Naive B cell (primary cell): ENCODE measurements at regions not wholly inside any gene's neighbourhood (a gene's known extent, or its start where the extent isn't known, plus 50 kb on each side); places are given as distances from the start of the nearest gene placed in this dataset.

Source experiments
- ATAC-seq, 2 donors: fragments of 150-1000 bp; cut with Tn5 transposase; 2 replicates each; pipeline ENCODE4 v1.10.0; 2021; ENCODE audit warnings: low read depth in 2 of 2, mild to moderate bottlenecking in 2 of 2, moderate library complexity in 2 of 2
- DNase-seq: peaks from one replicate; pipeline ENCODE4 v3.0.0; 2022
- H3K27ac Mint-ChIP-seq, 6 donors: one replicate each; pipeline ENCODE4 v1.8.0; 2020 to 2022; ENCODE audit warnings: mild to moderate bottlenecking in 6 of 6, mixed read lengths in 6 of 6, moderate library complexity in 5 of 6, inconsistent platforms in 2 of 6
- H3K27me3 Mint-ChIP-seq, 3 donors: one replicate each; pipeline ENCODE4 v1.8.0; 2021 to 2022; ENCODE audit warnings: mixed read lengths in 3 of 3, mild to moderate bottlenecking in 1 of 3
- H3K36me3 Mint-ChIP-seq, 2 donors: one replicate each; pipeline ENCODE4 v1.8.0; 2020 to 2022; ENCODE audit warnings: mixed read lengths in 2 of 2, inconsistent platforms in 1 of 2, mild to moderate bottlenecking in 1 of 2
- H3K4me1 Mint-ChIP-seq, 3 donors: one replicate each; pipeline ENCODE4 v1.8.0; 2020 to 2022; ENCODE audit warnings: mixed read lengths in 3 of 3, inconsistent platforms in 1 of 3, mild to moderate bottlenecking in 1 of 3, moderate library complexity in 1 of 3
- H3K4me3 Mint-ChIP-seq, 8 donors: one replicate each; pipeline ENCODE4 v1.8.0; 2020 to 2022; ENCODE audit warnings: mild to moderate bottlenecking in 8 of 8, mixed read lengths in 8 of 8, moderate library complexity in 8 of 8, inconsistent platforms in 2 of 8
- H3K9me3 Mint-ChIP-seq, 7 donors: one replicate each; pipeline ENCODE4 v1.8.0; 2020 to 2022; ENCODE audit warnings: mixed read lengths in 7 of 7, mild to moderate bottlenecking in 5 of 7, inconsistent platforms in 2 of 7, moderate library complexity in 1 of 7

DNA sequence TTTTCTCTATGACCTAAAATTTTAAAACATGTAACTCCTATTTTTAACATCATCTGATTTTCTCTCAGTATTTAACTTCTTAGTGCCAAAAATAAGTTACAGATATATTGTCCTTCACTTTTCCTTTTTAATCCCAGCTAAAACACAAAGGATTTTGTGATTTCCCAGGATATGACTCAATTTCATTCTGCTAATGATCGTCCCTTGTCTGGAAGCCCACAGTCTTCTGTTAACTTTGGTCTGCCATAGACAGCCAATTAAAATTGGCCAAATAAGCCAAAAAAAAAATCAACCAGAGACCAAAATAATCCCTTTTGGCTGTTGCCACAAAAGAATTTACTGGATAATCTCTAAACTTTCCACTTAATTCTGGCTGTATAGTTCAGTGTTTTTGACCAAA is 124.5 kb upstream of the FST start:
- no peak overlapping the region for H3K4me3 Mint-ChIP-seq
- H3K36me3 Mint-ChIP-seq: no peaks in the 10 kb centered on the region
- ATAC-seq: no peak
- H3K27me3 Mint-ChIP-seq: no peaks in the 10 kb centered on the region
- H3K4me1 Mint-ChIP-seq: no peaks in the 10 kb centered on the region
- no peak for DNase-seq
- H3K27ac Mint-ChIP-seq: no peak overlapping the region
- peaks cover 0 to 18% (median 3%) of the 10 kb centered on the region in 7 donors for H3K9me3 Mint-ChIP-seq

DNA sequence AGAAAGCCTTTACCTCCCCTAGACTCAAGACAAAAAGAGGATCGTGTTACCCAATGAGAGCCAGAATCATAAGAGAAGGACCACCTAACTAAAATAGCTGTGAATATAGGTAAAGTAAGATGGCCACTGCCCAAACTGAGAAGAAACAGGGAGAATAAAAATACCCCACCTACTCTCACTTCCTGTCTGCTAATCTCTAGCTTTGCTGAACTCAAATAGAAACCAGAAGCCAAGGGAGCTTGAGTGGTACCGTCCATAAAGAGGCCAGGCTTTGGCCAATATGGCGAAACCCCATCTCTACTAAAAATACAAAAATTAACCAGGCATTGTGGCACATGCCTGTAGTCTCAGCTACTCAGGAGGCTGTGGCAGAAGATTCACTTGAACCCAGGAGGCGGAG is 123.0 kb upstream of the FST start:
- H3K36me3 Mint-ChIP-seq: no peaks in the 10 kb centered on the region
- no peaks in the 10 kb centered on the region for H3K4me1 Mint-ChIP-seq
- no peak for DNase-seq
- H3K27me3 Mint-ChIP-seq: no peaks in the 10 kb centered on the region
- H3K9me3 Mint-ChIP-seq: peaks cover 0 to 12% (median 1%) of the 10 kb centered on the region in 7 donors
- H3K4me3 Mint-ChIP-seq: no peak overlapping the region
- no peak overlapping the region for H3K27ac Mint-ChIP-seq
- no peak for ATAC-seq

- no peak overlapping the region for H3K27ac Mint-ChIP-seq
- no peaks in the 10 kb centered on the region for H3K27me3 Mint-ChIP-seq
- H3K4me3 Mint-ChIP-seq: no peak overlapping the region
- peaks cover 0 to 10% (median 0%) of the 10 kb centered on the region in 7 donors for H3K9me3 Mint-ChIP-seq
- DNase-seq (no peak), ATAC-seq (no peak)
- no peaks in the 10 kb centered on the region for H3K4me1 Mint-ChIP-seq
- H3K36me3 Mint-ChIP-seq: no peaks in the 10 kb centered on the region
Measured at GRCh38 chr5:53358794-53359193, 121.6 kb upstream of the FST start.

- no peak overlapping the region for H3K4me3 Mint-ChIP-seq
Measured at GRCh38 chr5:53359916-53360517, 120.4 kb upstream of the FST start.

DNA sequence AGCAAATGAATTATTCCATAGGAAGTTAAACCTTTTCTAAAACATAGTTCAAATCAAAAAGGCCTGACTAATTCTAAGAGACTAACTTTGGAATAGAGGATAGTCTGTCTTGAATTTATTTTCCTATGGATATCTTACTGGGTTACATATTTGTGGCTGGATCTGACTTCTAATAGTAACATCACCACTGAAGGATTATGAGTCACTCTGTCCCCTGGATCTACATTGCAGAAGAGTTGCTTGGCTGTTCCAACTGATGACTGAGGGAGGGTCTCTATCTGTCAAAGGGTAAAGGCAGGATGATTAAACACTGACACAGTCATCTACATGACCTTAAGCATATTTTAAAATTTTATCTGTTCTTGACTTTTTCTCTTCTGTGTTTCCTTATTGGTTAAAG is 119.6 kb upstream of the FST start:
- no peak for DNase-seq
- H3K4me1 Mint-ChIP-seq: no peaks in the 10 kb centered on the region

More at GRCh38 chr5:53359916-53360517, 120.4 kb upstream of the FST start:
- Mint-ChIP-seq H3K9me3 (peaks cover 0 to 10% (median 0%) of the 10 kb centered on the region in 7 donors), H3K27ac (no peak overlapping the region), H3K36me3 (no peaks in the 10 kb centered on the region), H3K4me1 (no peaks in the 10 kb centered on the region), H3K27me3 (no peaks in the 10 kb centered on the region)
- DNase-seq (no peak), ATAC-seq (no peak)

DNA sequence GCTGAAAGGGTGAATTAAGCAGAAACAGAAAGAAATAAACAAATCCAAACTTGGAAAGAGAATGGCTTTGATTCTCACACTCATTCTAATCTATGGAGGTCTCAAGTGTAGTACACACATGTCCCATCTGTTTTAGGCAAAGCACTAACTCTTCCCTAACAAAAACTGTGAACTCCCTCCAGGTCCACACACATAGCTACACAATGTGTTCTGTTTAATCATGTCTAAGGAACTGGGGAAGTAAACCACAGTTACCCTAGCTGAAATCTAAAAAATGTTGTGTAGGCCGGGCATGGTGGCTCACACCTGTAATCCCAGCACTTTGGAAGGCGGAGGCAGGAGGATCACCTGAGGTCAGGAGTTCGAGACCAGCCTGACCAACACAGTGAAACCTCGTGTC is 118.7 kb upstream of the FST start:
- no peak overlapping the region for H3K4me3 Mint-ChIP-seq
- no peak for DNase-seq
- peaks cover 0 to 10% (median 0%) of the 10 kb centered on the region in 7 donors for H3K9me3 Mint-ChIP-seq
- no peaks in the 10 kb centered on the region for H3K4me1 Mint-ChIP-seq
- H3K36me3 Mint-ChIP-seq: no peaks in the 10 kb centered on the region
- no peak for ATAC-seq
- H3K27me3 Mint-ChIP-seq: no peaks in the 10 kb centered on the region
- H3K27ac Mint-ChIP-seq: no peak overlapping the region

More for the DNA sequence above, 119.6 kb upstream of the FST start:
- H3K27ac Mint-ChIP-seq: no peak overlapping the region
- no peak for ATAC-seq
- H3K4me3 Mint-ChIP-seq: no peak overlapping the region
- H3K36me3 Mint-ChIP-seq: no peaks in the 10 kb centered on the region
- H3K27me3 Mint-ChIP-seq: no peaks in the 10 kb centered on the region
- peaks cover 0 to 10% (median 0%) of the 10 kb centered on the region in 7 donors for H3K9me3 Mint-ChIP-seq

GRCh38 chr5:53362521-53362941 is 117.9 kb upstream of the FST start:
- ATAC-seq (no peak), DNase-seq (no peak)
- H3K27ac Mint-ChIP-seq: no peak overlapping the region
- no peaks in the 10 kb centered on the region for H3K4me1 Mint-ChIP-seq
- peaks cover 0 to 4% (median 0%) of the 10 kb centered on the region in 7 donors for H3K9me3 Mint-ChIP-seq
- no peak overlapping the region for H3K4me3 Mint-ChIP-seq
- no peaks in the 10 kb centered on the region for H3K36me3 Mint-ChIP-seq
- H3K27me3 Mint-ChIP-seq: no peaks in the 10 kb centered on the region

DNA sequence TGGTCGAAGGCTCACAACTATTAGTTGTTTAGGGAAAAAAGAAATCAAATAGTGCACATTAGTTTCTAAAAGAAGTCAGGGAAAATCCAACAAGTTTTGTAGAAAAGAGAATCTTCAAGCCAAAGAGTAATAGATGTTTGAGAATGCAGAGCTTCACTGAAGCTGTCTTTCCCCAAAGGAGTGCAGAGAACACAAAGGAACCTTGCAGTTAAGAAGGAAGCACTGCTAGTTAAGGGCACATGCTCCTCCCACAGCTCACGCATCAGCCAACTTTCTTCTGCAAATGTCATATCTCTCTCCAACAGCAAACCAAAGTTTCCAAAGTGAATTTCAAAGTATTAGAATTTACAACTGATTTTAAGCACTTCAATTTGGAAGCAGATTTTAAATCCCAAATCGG is 116.4 kb upstream of the FST start:
- no peaks in the 10 kb centered on the region for H3K36me3 Mint-ChIP-seq
- DNase-seq: no peak
- no peaks in the 10 kb centered on the region for H3K4me1 Mint-ChIP-seq
- no peak overlapping the region for H3K4me3 Mint-ChIP-seq
- peaks cover 0 to 5% (median 0%) of the 10 kb centered on the region in 7 donors for H3K9me3 Mint-ChIP-seq
- no peaks in the 10 kb centered on the region for H3K27me3 Mint-ChIP-seq
- H3K27ac Mint-ChIP-seq: no peak overlapping the region
- no peak for ATAC-seq

DNA sequence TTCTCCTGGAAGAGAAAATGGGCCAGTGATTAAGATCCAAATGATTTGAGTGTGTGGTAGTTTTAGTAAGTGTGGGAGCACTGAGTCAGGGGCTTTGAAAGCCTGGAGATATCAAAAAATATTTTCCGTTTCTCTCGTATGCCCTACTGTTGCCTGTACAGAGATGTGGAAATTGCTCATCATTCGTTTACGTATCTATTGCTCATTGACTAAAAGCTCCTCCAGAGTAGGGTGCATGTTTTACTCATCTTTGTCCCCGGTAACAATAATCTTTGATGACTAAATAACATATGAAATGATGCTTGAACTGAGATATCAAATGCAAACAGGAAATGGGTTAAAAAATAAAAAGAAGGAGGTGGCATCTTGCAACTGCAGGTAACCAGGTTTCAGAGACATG is 114.2 kb upstream of the FST start:
- H3K9me3 Mint-ChIP-seq: peaks cover 0 to 5% (median 0%) of the 10 kb centered on the region in 7 donors
- no peaks in the 10 kb centered on the region for H3K36me3 Mint-ChIP-seq
- DNase-seq (no peak), ATAC-seq (no peak)
- peaks cover 9 to 11% (median 9%) of the 10 kb centered on the region in 3 donors for H3K27me3 Mint-ChIP-seq
- no peaks in the 10 kb centered on the region for H3K4me1 Mint-ChIP-seq
- no peak overlapping the region for H3K4me3 Mint-ChIP-seq
- no peak overlapping the region for H3K27ac Mint-ChIP-seq

- Mint-ChIP-seq H3K36me3 (no peaks in the 10 kb centered on the region), H3K4me3 (no peak overlapping the region), H3K4me1 (no peaks in the 10 kb centered on the region), H3K27ac (no peak overlapping the region), H3K27me3 (peaks cover 9 to 11% (median 9%) of the 10 kb centered on the region in 3 donors), H3K9me3 (peaks cover 0 to 5% (median 0%) of the 10 kb centered on the region in 7 donors)
- ATAC-seq (no peak), DNase-seq (no peak)
Measured at GRCh38 chr5:53367727-53368126, 112.7 kb upstream of the FST start.

DNA sequence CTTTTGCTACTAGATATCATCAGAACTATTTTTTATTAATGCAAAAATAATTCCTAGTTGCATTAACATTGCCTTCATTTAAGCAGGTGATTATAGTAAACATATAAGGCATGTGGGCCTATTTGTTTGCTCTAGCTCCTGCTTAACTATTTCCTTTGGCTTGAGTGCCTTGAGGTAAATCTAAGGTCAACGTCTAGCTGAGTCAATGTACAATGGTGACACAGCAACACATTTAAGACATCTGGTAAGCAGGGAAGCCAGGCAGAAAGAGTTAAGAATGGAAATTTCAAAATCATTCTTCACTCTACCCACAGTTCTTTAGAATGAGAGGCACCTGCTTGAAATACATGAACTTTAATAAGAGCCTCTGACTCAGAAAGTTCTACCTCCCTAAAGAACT is 111.9 kb upstream of the FST start:
- H3K9me3 Mint-ChIP-seq: peaks cover 0 to 5% (median 0%) of the 10 kb centered on the region in 7 donors
- H3K4me1 Mint-ChIP-seq: no peaks in the 10 kb centered on the region
- H3K4me3 Mint-ChIP-seq: no peak overlapping the region
- ATAC-seq (no peak), DNase-seq (no peak)
- no peak overlapping the region for H3K27ac Mint-ChIP-seq
- no peaks in the 10 kb centered on the region for H3K36me3 Mint-ChIP-seq
- H3K27me3 Mint-ChIP-seq: peaks cover 9 to 11% (median 9%) of the 10 kb centered on the region in 3 donors

DNA sequence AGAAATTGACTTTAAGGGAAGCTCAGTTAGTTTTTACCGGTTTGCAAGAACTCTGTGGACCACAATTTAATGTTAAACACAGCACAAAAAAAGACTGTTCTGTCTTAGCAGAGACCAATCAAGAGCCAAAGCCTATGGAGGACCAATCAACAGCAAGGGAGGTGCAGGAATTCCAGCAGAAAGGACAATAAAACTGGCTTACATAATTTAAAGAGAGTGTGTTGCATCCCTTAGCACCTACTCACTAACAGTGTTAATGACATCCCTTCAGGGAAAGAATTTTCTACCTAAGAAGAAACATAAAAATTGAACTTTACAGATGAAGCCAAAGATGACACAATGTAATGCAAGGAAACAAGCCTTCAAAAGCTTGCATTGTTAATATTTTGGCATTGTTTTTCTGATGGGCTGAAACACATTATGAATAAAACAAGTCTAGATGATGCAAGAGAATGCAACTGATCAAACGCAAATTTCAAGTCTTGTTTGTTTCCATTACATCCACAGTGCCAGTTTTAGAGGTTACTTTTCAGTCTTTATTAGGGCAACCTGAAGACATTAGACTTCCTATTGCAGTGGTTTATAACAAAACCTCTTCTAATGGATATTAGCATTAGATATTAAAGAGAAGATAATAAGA is 111.3 kb upstream of the FST start:
- ATAC-seq (no peak), DNase-seq (no peak)
- Mint-ChIP-seq H3K9me3 (peaks cover 0 to 5% (median 0%) of the 10 kb centered on the region in 7 donors), H3K4me1 (no peaks in the 10 kb centered on the region), H3K27ac (no peak overlapping the region), H3K36me3 (no peaks in the 10 kb centered on the region), H3K27me3 (peaks cover 9 to 11% (median 9%) of the 10 kb centered on the region in 3 donors), H3K4me3 (no peak overlapping the region)

- Mint-ChIP-seq H3K4me1 (no peaks in the 10 kb centered on the region), H3K27ac (no peak overlapping the region), H3K27me3 (peaks cover 9 to 11% (median 9%) of the 10 kb centered on the region in 3 donors), H3K9me3 (peaks cover 0 to 5% (median under 1%) of the 10 kb centered on the region in 7 donors), H3K4me3 (no peak overlapping the region), H3K36me3 (no peaks in the 10 kb centered on the region)
- DNase-seq: no peak
- no peak for ATAC-seq
Measured at GRCh38 chr5:53369681-53370080, 110.7 kb upstream of the FST start.

DNA sequence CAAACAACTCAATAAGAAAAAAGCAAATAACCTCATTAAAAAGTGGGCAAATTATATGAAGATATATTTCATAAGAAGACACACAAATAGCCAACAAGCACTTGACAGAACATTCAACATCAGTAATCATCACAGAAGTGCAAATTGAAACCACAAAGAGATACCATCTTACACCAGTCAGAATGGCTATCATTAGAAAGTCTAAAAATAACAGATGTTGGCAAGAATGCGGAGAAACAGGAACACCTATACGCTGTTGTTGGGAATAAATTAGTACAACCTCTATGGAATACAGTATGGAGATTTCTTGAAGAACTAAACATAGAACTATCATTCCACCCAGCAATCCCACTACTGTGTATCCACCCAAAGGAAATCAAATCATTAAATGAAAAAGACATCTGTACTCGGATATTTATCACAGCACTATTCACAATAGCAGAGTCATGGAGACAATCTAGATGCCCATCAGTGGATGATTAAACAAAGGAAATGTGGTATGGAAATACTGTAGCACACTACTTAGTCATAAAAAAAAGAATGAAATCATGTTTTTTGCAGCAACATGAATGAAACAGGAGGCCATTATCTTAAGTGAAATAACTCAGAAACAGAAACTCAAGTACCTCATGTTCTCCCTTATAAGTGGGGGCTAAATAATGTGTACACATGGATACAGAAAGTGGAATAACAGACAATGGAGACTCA is 106.8 kb upstream of the FST start:
- peaks cover 9 to 11% (median 9%) of the 10 kb centered on the region in 3 donors for H3K27me3 Mint-ChIP-seq
- no peaks in the 10 kb centered on the region for H3K4me1 Mint-ChIP-seq
- no peak overlapping the region for H3K27ac Mint-ChIP-seq
- DNase-seq (no peak), ATAC-seq (no peak)
- H3K9me3 Mint-ChIP-seq: peaks cover 0 to 6% (median 0%) of the 10 kb centered on the region in 7 donors
- H3K36me3 Mint-ChIP-seq: no peaks in the 10 kb centered on the region
- H3K4me3 Mint-ChIP-seq: no peak overlapping the region
